Uterus (tissue), 2 donors: ENCODE measurements at regions not wholly inside any gene's neighbourhood (a gene's known extent, or its start where the extent isn't known, plus 50 kb on each side); places are given as distances from the start of the nearest gene placed in this dataset.

Experiments
- POLR2A ChIP-seq, 2 donors: fragments of 450-650 bp; IDR thresholded peaks; one replicate each; pipeline ENCODE4 v1.6.1; 2016; ENCODE audit warnings: antibody characterized with exemption in 2 of 2, mild to moderate bottlenecking in 1 of 2, moderate library complexity in 1 of 2
- TF ChIP-seq, protein P1 (sequence below), 4 experiments: fragments of 200-600 bp in 2 of 4; fragments of 450-650 bp in 2 of 4; sonication (generic) in 2 of 4; IDR thresholded peaks; one replicate each; pipeline ENCODE4 v1.5.1; 2016 to 2019; ENCODE audit warnings: antibody characterized with exemption in 4 of 4, mild to moderate bottlenecking in 2 of 4, moderate library complexity in 1 of 4

DNA sequence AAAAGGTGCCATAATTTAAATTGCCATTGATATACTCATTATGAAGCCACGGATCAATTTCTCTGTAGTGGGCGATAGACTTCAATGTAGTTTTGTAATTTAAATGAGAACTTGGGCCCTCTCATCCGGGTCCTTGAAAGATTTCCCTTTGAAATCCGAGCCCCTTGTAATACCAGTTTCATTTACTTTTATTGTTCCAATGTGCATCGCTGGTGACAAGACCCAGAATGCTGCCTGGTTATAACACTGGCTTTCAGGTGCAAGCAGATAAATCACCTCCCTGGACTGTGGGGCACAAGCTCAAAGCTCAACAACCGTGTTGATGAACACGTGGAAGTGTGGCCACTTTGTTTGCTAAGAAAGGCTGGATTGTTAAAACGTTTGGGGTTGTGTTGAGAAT lies 68.9 kb upstream of the FZD10 start:
- TF ChIP-seq, protein P1, sequence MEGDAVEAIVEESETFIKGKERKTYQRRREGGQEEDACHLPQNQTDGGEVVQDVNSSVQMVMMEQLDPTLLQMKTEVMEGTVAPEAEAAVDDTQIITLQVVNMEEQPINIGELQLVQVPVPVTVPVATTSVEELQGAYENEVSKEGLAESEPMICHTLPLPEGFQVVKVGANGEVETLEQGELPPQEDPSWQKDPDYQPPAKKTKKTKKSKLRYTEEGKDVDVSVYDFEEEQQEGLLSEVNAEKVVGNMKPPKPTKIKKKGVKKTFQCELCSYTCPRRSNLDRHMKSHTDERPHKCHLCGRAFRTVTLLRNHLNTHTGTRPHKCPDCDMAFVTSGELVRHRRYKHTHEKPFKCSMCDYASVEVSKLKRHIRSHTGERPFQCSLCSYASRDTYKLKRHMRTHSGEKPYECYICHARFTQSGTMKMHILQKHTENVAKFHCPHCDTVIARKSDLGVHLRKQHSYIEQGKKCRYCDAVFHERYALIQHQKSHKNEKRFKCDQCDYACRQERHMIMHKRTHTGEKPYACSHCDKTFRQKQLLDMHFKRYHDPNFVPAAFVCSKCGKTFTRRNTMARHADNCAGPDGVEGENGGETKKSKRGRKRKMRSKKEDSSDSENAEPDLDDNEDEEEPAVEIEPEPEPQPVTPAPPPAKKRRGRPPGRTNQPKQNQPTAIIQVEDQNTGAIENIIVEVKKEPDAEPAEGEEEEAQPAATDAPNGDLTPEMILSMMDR (IDR thresholded peaks at IDR 0.05), result no peak
- TF ChIP-seq POLR2A (IDR thresholded peaks at IDR 0.05), result no peak
